HG02885 (cell line): ENCODE measurements at regions not wholly inside any gene's neighbourhood (a gene's known extent, or its start where the extent isn't known, plus 50 kb on each side); places are given as distances from the start of the nearest gene placed in this dataset.
"Not testable (repeated sequence)": the region's sequence is repeated elsewhere in the genome, so short reads cannot be mapped to it uniquely, and the experiment has no call there.

Experiments used
- ATAC-seq: cut with Tn5 transposase; IDR thresholded peaks from one replicate; pipeline ENCODE4 v1.9.1; 2021; ENCODE audit warnings: mild to moderate bottlenecking; ENCODE audit not compliant: unreplicated experiment, poor library complexity

GRCh38 chr3:35473956-35474355, 165.4 kb upstream of the ARPP21 start:
- no peak for ATAC-seq

DNA sequence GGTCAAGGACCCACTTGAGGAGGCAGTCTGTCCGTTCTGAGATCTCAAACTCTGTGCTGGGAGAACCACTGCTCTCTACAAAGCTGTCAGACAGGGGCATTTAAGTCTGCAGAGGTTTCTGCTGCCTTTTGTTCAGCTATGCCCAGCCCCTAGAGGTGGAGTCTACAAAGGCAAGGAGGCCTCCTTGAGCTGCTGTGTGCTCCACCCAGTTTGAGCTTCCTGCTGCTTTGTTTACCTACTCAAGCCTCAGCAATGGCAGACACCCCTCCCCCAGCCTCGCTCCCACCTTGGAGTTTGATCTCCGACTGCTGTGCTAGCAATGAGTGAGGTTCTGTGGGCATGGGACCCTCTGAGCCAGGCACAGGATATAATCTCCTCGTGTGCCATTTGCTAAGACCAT, 156.8 kb upstream of the ARPP21 start:
- ATAC-seq, result not testable (repeated sequence)

DNA sequence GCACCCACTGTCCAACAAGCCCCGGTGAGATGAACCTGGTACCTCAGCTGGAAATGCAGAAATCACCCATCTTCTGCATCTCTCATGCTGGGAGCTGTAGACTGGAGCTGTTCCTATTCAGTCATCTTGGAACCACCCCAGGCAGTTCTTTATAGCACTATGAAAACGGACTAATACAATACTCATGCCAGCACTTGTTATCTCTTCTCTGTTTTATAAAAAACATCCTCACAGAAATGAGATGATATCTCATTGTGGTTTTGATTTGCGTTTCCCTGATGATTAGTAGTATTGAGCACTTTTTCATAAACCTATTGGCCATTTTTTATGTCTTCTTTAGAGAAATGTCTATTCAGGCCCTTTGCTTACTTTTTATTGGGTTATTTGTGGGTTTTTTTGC, 156.2 kb upstream of the ARPP21 start:
- ATAC-seq, result no peak

DNA sequence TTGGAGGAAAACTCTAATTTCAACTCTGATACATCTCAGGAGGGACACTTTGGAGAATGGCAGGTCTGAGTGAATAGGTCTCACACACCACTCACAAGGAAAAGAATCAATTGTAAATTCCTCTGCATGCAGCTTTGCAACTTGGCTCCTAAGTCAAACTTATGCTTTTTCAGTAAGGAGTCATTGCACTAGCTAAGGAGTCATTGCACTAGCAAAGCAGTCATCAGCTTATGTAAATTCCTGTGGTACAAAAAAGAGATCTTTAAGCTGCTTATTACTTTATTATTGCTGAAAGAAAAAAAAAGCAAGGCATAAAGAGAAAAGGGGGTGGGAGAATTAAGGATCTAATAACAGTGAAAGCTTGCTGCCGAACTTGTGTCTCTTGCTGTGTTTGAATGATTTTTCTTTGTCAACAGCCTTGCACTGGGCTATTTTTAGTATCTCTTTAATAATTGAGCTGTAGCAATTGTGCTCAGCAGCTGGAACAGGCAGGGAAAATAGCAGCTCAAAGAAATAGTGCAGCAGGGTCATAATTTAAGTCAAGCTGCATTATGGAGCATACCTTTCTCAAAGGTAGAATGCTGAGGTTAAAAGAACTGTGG, 154.3 kb upstream of the ARPP21 start:
- ATAC-seq, result no peak

DNA sequence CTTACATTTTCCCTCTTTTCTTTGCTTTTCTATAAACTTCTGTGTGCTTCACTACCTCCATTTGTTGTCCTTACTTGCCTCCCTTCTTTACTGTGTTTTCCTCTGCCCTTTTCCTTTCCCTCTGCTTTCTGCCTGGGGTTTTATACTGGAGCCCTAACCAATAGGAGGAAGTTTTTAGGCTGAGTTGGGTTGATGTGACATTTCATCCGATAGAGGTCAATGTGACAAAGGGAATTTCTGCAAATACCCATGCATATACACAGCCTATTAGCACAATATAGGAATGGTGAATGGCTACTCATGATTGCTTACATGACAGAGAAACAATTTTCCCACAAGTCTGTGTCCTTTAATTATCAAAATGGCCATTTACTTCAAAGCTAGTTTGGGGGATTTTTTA, 153.0 kb upstream of the ARPP21 start:
- no peak for ATAC-seq

GRCh38 chr3:35487376-35487775, 151.9 kb upstream of the ARPP21 start:
- no peak for ATAC-seq

- no peak for ATAC-seq
Observed at GRCh38 chr3:35488526-35488925, 150.8 kb upstream of the ARPP21 start.

DNA sequence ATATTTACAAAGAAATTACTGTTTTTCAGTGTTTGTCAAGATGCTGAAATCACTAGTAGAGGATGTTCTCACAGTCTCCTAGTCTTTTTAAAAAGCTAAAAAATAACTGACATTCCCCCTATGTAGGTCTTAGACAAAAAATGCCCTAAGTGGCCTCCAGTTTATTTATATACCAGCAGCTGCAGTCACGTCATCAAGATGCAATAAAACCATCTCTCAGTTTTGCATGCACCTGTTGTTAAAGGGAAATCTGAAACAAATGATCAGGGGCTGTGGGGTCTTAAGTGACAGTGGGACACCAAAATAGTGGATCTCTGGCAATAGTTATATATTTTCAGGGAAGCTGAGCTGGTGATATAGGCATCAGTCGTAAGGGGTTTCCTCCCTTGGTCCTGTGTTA, 146.5 kb upstream of the ARPP21 start:
- no peak for ATAC-seq

DNA sequence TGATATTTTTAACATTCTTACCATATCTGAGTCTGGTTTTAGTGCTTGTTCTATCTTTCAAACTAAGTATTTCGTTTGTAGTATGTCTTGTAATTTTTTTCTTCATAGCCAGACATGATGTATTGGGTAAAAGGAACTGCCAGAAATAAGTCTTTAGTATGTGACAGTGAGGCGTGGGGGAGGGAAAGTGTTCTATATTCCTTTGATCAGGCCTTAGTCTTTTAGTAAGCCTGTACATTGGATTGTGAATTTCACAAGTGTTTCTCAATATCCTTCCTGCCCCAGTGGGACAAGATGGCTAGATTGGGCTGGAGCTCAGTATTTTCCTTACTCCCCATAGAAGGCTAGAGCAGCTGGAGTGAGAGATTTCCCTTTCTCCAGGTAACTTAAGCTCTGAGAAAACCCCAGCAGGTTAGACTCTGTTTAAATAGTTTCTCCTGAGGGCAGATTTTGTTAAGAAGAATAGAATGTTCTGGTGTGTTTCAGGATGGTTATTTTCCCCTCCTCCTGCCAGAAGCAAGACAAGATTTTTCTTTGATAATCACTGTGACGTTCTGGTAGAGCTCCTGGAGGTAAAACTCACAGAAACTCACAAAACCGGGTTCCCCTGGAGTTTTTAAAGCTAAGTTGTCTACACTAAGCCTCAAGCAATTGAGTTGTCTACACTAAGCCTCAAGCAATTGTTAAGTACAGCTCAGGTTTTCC, 140.7 kb upstream of the ARPP21 start:
- ATAC-seq, result no peak

GRCh38 chr3:35500641-35501350, 138.5 kb upstream of the ARPP21 start:
- no peak for ATAC-seq

DNA sequence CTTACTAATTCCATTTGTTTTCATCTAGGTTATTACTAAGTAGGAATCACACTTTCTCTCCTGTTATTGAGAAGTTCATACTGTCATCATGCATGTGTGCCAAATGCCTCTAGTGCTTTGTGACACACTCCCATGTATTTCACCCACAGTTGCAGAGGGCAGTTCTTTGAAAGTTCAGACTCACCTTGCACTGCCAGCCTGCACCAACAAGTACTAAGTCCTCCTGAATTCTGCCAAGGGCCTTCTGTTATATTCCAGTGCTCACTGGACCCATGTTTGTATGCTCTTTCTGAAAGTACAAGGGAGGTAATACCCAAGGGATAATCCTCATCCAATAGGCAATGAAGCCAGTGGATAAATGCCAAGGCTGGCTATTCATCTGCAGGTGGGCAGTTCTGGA, 136.6 kb upstream of the ARPP21 start:
- no peak for ATAC-seq

DNA sequence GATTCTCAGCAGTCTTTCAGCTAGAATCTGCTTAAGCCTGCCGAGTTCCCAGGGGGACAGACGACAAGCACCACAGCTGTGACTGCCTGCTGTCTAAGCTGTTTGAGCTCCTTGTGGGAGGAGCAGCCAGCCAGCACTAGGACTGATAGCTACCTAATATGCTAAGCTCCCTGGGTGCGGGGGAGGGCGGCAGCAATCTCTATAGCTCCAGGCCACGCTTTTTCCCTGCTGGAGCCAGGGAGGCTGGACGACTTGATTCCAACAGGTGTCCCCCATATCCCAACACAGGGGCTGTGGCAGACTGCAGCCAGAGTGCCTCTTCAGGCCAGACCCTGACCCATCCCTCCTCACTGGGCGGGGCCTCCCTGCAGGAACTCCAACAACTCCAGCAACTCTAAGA, 134.1 kb upstream of the ARPP21 start:
- no peak for ATAC-seq

DNA sequence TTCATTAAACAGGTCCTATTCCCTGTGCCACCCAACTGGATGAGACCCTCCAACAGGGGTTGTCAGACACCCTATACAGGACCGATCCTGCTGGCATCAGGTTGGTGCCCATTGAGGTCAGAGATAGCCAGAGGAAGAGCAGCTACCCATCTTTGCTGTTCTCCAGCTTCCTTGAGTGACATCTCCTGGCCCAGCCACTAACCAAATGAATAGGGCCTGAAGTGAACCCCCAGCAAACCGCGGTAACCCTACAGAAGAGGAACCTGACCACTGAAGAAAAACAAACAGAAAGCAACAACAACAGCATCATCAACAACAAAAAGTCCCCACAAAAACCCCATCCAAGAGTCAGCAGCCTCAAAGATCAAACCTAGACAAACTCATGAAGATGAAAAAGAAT, 133.6 kb upstream of the ARPP21 start:
- ATAC-seq, result no peak

GRCh38 chr3:35519936-35520335, 119.4 kb upstream of the ARPP21 start:
- no peak for ATAC-seq

GRCh38 chr3:35521196-35521595, 118.1 kb upstream of the ARPP21 start:
- ATAC-seq, result no peak

DNA sequence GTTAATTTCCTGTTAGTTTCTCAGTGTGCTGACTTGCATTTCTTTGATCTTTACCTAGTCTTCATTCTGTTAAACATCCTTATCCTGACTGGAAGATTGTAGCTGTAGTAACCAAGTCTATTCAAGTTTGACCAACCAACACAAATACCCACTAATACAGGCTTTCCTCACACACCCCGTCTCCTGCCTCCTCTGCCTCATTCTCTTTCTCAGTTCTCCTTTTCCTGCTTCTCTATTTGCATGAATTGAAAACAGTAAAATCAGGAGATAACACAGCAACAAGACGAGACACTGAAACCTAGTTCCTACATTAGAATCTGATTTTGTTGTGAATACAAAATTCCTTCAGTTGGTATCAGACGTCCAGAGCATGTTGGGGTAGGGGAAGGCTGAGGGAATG, 116.9 kb upstream of the ARPP21 start:
- peak; percentile 53 for ATAC-seq

- ATAC-seq, result no peak
Observed at GRCh38 chr3:35523074-35523473, 116.3 kb upstream of the ARPP21 start.

DNA sequence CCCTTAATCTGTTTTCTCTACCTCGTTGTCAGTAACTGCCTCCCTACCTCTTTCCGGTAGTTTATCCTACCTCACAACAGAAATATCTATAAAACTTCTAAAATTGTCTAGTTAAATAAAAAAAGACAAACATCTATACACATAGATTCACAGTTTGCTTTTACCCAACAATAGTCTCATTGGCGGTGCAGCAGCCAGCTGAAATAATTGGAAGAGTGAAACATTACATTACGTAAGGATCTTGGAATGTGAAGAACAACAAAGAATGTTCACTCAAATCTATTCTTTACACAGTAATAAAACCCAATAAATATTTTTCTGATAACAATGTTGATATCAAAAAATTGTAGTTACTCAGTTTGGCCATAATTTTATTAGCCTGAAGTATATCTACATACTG, 115.5 kb upstream of the ARPP21 start:
- ATAC-seq, result no peak

GRCh38 chr3:35524856-35525255, 114.5 kb upstream of the ARPP21 start:
- ATAC-seq, result no peak

- no peak for ATAC-seq
Observed at GRCh38 chr3:35528728-35529127, 110.6 kb upstream of the ARPP21 start.

GRCh38 chr3:35529337-35529736, 110.0 kb upstream of the ARPP21 start:
- ATAC-seq, result no peak

DNA sequence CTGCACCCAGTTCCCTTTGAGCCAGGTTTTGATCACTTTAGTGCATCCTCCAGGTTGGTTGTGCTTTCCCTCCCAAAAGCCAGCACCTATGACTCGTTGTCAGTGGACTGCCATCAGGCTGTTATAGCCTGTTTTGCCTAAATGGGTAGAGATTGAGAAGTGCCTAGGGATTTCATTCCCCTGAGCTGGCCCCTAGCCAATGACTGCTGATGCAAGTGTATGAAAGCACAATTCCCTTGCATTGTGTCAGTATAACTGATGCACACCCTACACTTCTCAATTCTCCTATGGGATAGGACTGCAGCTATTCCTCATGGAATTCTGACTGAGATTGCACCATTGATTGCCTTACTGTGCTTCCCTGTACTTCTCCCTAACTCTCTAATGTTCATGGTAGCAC, 102.1 kb upstream of the ARPP21 start:
- ATAC-seq, result no peak
